Colonic mucosa (tissue), 4 donors: ENCODE measurements at regions not wholly inside any gene's neighbourhood (a gene's known extent, or its start where the extent isn't known, plus 50 kb on each side); places are given as distances from the start of the nearest gene placed in this dataset.

Experiments used
- DNase-seq: peaks from one replicate; pipeline ENCODE4 v3.0.0-alpha.2; 2020
- H3K27ac ChIP-seq: fragments of 200-600 bp; one replicate; pipeline ENCODE4 v1.8.0; 2021
- H3K27me3 ChIP-seq: fragments of 200-600 bp; one replicate; pipeline ENCODE4 v1.8.0; 2021
- H3K36me3 ChIP-seq: fragments of 200-600 bp; one replicate; pipeline ENCODE4 v1.8.0; 2021
- H3K4me1 ChIP-seq: fragments of 200-600 bp; one replicate; pipeline ENCODE4 v1.8.0; 2021; ENCODE audit warnings: mild to moderate bottlenecking
- H3K4me3 ChIP-seq: fragments of 200-600 bp; one replicate; pipeline ENCODE4 v1.8.0; 2021
- H3K9ac ChIP-seq, 2 donors: one replicate each; pipeline ENCODE4 v1.7.0; 2013; ENCODE audit warnings: control low read depth in 2 of 2, low read depth in 2 of 2, low read length in 2 of 2
- H3K9me3 ChIP-seq: fragments of 200-600 bp; one replicate; pipeline ENCODE4 v1.8.0; 2021
- CTCF ChIP-seq: fragments of 200-600 bp; IDR thresholded peaks from one replicate; pipeline ENCODE4 v1.8.0; 2022; ENCODE audit warnings: antibody characterized with exemption, mild to moderate bottlenecking
- intact Hi-C: fragments of 100-400 bp; cut with DNase I; formaldehyde crosslinking; loops from one replicate; pipeline ENCODE4 v1.14.1; 2022
- donor health status: healthy.
- donor health status: DM: no; HTN: no; CAD: no.
- donor health status: DM: no; HTN: no; CAD: no.

- Histone ChIP-seq H3K9me3 (no peaks in the 10 kb centered on the region), H3K27ac (no peak overlapping the region), H3K9ac (no peak overlapping the region), H3K4me1 (no peaks in the 10 kb centered on the region), H3K36me3 (no peaks in the 10 kb centered on the region), H3K4me3 (no peak overlapping the region), H3K27me3 (no peaks in the 10 kb centered on the region)
- DNase-seq = no peak
- intact Hi-C loops = no loop called here
- no peak for TF ChIP-seq CTCF
Observed at GRCh38 chr1:208544794-208545193, 300.6 kb upstream of the PLXNA2 start.

GRCh38 chr1:208551024-208551423, 306.8 kb upstream of the PLXNA2 start:
- no peak overlapping the region for H3K4me3 ChIP-seq
- intact Hi-C loops = no loop called here
- no peaks in the 10 kb centered on the region for H3K27me3 ChIP-seq
- TF ChIP-seq CTCF = no peak
- no peak for DNase-seq
- H3K27ac ChIP-seq = no peak overlapping the region
- H3K9ac ChIP-seq = peak overlapping the region in 1 of 2 donors; percentile 24
- no peaks in the 10 kb centered on the region for H3K36me3 ChIP-seq
- no peaks in the 10 kb centered on the region for H3K4me1 ChIP-seq
- no peaks in the 10 kb centered on the region for H3K9me3 ChIP-seq

DNA sequence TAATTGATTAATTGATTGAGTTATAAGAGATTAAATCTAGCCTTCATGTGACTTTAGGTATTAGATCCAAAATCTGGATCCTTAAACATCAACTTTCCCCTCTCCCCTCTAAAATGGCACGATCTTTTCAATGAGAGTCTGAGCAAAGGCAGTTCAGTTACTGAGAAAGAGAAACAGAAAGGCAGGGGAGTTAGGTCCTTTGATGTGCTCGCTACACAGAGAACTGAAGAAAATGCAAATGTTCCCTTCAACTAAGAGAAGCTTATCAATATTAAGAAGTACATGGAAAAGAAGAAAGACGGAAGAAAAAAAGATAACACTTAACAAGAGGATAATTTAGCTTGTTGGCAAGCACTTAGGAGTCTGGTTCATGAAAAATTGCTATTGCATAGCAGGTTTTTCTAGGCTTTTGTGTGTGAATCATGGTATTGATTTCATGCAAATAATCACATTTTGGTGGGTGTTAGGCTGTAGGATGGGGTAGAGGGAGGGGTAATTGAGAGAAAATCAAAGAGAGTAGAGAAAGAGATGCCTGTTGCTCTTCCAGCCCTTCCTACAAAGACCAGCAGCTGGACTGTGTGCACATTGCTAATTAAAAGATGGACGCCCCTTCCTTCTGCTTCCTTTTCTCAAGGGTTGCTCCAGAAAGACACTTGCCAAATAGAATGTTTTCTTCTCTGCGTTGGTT, 307.6 kb upstream of the PLXNA2 start:
- H3K4me1 ChIP-seq = no peaks in the 10 kb centered on the region
- no peak overlapping the region for H3K9ac ChIP-seq
- TF ChIP-seq CTCF = no peak
- no peak for DNase-seq
- H3K4me3 ChIP-seq = no peak overlapping the region
- no peak overlapping the region for H3K27ac ChIP-seq
- H3K36me3 ChIP-seq = no peaks in the 10 kb centered on the region
- H3K27me3 ChIP-seq = no peaks in the 10 kb centered on the region
- intact Hi-C loops = no loop called here
- no peaks in the 10 kb centered on the region for H3K9me3 ChIP-seq

GRCh38 chr1:208552928-208553327, 308.7 kb upstream of the PLXNA2 start:
- no peak overlapping the region for H3K9ac ChIP-seq
- H3K36me3 ChIP-seq = no peaks in the 10 kb centered on the region
- no peaks in the 10 kb centered on the region for H3K27me3 ChIP-seq
- no peak for TF ChIP-seq CTCF
- no peaks in the 10 kb centered on the region for H3K4me1 ChIP-seq
- no peak for DNase-seq
- no peak overlapping the region for H3K27ac ChIP-seq
- intact Hi-C loops = no loop called here
- H3K9me3 ChIP-seq = no peaks in the 10 kb centered on the region
- H3K4me3 ChIP-seq = no peak overlapping the region

DNA sequence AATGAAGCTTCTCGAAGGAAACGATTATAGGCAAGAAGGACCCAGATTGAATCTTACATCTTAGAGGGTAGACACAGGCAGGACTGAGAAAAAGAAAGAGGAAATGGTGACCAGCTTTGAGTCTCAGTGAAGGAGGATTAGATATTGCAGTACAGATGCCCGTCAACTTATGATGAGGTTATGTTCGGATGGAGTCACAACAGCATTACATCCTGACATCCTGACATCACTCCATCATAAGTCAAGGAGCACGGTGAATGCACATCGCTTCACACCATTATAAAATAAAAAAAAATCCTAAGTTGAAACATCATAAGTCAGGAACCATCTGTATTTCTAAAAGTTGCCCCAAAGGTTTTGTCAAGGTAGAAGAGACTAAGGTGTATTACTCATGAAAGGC, 312.3 kb upstream of the PLXNA2 start:
- Histone ChIP-seq H3K4me1 (no peaks in the 10 kb centered on the region), H3K9ac (no peak overlapping the region), H3K36me3 (no peaks in the 10 kb centered on the region), H3K4me3 (no peak overlapping the region), H3K27me3 (no peaks in the 10 kb centered on the region), H3K9me3 (no peaks in the 10 kb centered on the region), H3K27ac (no peak overlapping the region)
- TF ChIP-seq CTCF = no peak
- DNase-seq = no peak
- intact Hi-C loops = no loop called here
